ENCODE measurements at regions not wholly inside any gene's neighbourhood (a gene's known extent, or its start where the extent isn't known, plus 50 kb on each side); places are given as distances from the start of the nearest gene placed in this dataset.

GRCh38 chr1:189681252-189681919 is 796.3 kb downstream of the BRINP3 start:
- Histone ChIP-seq H3K4me3 (no peak overlapping the region), H3K79me2 (ENCODE audit: low read depth) (no peaks in the 10 kb centered on the region), H3K27me3 (ENCODE audit: insufficient read depth, low read depth) (no peaks in the 10 kb centered on the region), H4K20me1 (ENCODE audit: insufficient read depth) (no peaks in the 10 kb centered on the region), H3F3A (ENCODE audit: insufficient read depth, low read depth) (no peaks in the 10 kb centered on the region), H3K4me1 (replicated peaks; ENCODE audit: insufficient read depth) (no peaks in the 10 kb centered on the region), H2AFZ (no peak overlapping the region), H3K9me3 (ENCODE audit: insufficient read depth, low read depth) (peaks cover 3% of the 10 kb centered on the region; the same call in 1 of the 2 replicates), H3K36me3 (ENCODE audit: low read depth) (no peaks in the 10 kb centered on the region), H3K27ac (no peak overlapping the region), H3K4me2 (no peak overlapping the region), H3K9me2 (ENCODE audit: insufficient read depth) (no peaks in the 10 kb centered on the region)
- TF ChIP-seq, protein P1, sequence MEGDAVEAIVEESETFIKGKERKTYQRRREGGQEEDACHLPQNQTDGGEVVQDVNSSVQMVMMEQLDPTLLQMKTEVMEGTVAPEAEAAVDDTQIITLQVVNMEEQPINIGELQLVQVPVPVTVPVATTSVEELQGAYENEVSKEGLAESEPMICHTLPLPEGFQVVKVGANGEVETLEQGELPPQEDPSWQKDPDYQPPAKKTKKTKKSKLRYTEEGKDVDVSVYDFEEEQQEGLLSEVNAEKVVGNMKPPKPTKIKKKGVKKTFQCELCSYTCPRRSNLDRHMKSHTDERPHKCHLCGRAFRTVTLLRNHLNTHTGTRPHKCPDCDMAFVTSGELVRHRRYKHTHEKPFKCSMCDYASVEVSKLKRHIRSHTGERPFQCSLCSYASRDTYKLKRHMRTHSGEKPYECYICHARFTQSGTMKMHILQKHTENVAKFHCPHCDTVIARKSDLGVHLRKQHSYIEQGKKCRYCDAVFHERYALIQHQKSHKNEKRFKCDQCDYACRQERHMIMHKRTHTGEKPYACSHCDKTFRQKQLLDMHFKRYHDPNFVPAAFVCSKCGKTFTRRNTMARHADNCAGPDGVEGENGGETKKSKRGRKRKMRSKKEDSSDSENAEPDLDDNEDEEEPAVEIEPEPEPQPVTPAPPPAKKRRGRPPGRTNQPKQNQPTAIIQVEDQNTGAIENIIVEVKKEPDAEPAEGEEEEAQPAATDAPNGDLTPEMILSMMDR (conservative IDR thresholded peaks at IDR 0.05), result no peak
- TF ChIP-seq EZH2 (IDR thresholded peaks at IDR 0.05; ENCODE audit: low read depth), result no peak
- BruUV-seq (replicated peaks), result no TSS peak
- CTCF ChIA-PET, result no interaction called here
- POLR2A ChIA-PET (ENCODE audit: unreplicated experiment), result no interaction called here
- intact Hi-C loops (cut with micrococcal nuclease; ENCODE audit: unreplicated experiment), result no loop called here
- DNase-seq, result no peak

DNA sequence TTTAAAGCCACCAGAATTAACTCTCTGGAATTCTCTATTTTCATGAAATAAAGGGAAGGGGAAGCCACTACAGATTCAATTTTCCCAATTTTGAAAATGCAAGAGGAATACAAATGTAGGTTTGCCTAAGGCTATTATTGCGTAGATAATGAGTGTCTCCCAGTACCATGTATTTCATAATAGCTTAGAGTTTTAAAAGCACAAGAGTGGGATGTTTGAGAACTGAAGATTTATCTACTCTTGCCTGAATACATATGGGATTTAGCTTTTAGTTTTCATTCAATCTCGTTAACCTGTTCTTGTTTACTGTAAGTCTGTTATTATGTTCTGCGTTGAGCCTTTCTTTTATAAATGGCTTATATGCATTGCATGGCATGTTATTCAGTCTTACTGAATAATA is 795.1 kb downstream of the BRINP3 start:
- CTCF ChIA-PET, result no interaction called here
- Histone ChIP-seq H3K4me1 (replicated peaks; ENCODE audit: insufficient read depth) (no peaks in the 10 kb centered on the region), H3K9me3 (ENCODE audit: insufficient read depth, low read depth) (no peaks in the 10 kb centered on the region; the same call in 1 of the 2 replicates), H2AFZ (no peak overlapping the region), H3K4me2 (no peak overlapping the region), H3K36me3 (ENCODE audit: low read depth) (no peaks in the 10 kb centered on the region), H3K9me2 (ENCODE audit: insufficient read depth) (no peaks in the 10 kb centered on the region), H3K27me3 (ENCODE audit: insufficient read depth, low read depth) (no peaks in the 10 kb centered on the region), H3K79me2 (ENCODE audit: low read depth) (no peaks in the 10 kb centered on the region), H4K20me1 (ENCODE audit: insufficient read depth) (no peaks in the 10 kb centered on the region), H3K27ac (no peak overlapping the region), H3F3A (ENCODE audit: insufficient read depth, low read depth) (no peaks in the 10 kb centered on the region), H3K4me3 (no peak overlapping the region)
- intact Hi-C loops (cut with micrococcal nuclease; ENCODE audit: unreplicated experiment), result no loop called here
- BruUV-seq (replicated peaks), result no TSS peak
- TF ChIP-seq, protein P1 (conservative IDR thresholded peaks at IDR 0.05), result no peak
- no peak for TF ChIP-seq EZH2 (IDR thresholded peaks at IDR 0.05; ENCODE audit: low read depth)
- no peak for DNase-seq
- POLR2A ChIA-PET (ENCODE audit: unreplicated experiment), result no interaction called here

- no peaks in the 10 kb centered on the region for H3K27me3 ChIP-seq (ENCODE audit: insufficient read depth, low read depth)
- H3K4me3 ChIP-seq, result no peak overlapping the region
- CTCF ChIA-PET, result no interaction called here
- H3K9me2 ChIP-seq (ENCODE audit: insufficient read depth), result no peaks in the 10 kb centered on the region
- no peaks in the 10 kb centered on the region for H3K36me3 ChIP-seq (ENCODE audit: low read depth)
- no peak overlapping the region for H3K27ac ChIP-seq
- H3K9me3 ChIP-seq (ENCODE audit: insufficient read depth, low read depth), result no peaks in the 10 kb centered on the region
- no TSS peak for BruUV-seq (replicated peaks)
- no peaks in the 10 kb centered on the region for H3K4me1 ChIP-seq (replicated peaks; ENCODE audit: insufficient read depth)
- no peak for DNase-seq
- no peaks in the 10 kb centered on the region for H4K20me1 ChIP-seq (ENCODE audit: insufficient read depth)
- H3K4me2 ChIP-seq, result no peak overlapping the region
- H3K79me2 ChIP-seq (ENCODE audit: low read depth), result no peaks in the 10 kb centered on the region
- intact Hi-C loops (cut with micrococcal nuclease; ENCODE audit: unreplicated experiment), result no loop called here
- no peaks in the 10 kb centered on the region for H3F3A ChIP-seq (ENCODE audit: insufficient read depth, low read depth)
- TF ChIP-seq, protein P1 (conservative IDR thresholded peaks at IDR 0.05), result no peak
- no peak for TF ChIP-seq EZH2 (IDR thresholded peaks at IDR 0.05; ENCODE audit: low read depth)
- no peak overlapping the region for H2AFZ ChIP-seq
- POLR2A ChIA-PET (ENCODE audit: unreplicated experiment), result no interaction called here
These were observed 791.4 kb downstream of the BRINP3 start for GRCh38 chr1:189686288-189686687.

All from PC-9 (cell line).